K562 (cell line): ENCODE measurements at regions not wholly inside any gene's neighbourhood (a gene's known extent, or its start where the extent isn't known, plus 50 kb on each side); places are given as distances from the start of the nearest gene placed in this dataset.
A peak's percentile ranks its signal among the peaks of the same experiment; 100 is the strongest.

Experiments
- BRD9 ChIP-seq: fragments of 450-650 bp; IDR thresholded peaks from 2 replicates; pipeline ENCODE4 v1.6.1; 2018; ENCODE audit warnings: low read depth; ENCODE audit not compliant: partially characterized antibody
- CBX1 ChIP-seq: sonication (generic); IDR thresholded peaks from 2 replicates; pipeline ENCODE4 v1.6.1; 2016; ENCODE audit warnings: antibody characterized with exemption, low read depth, mild to moderate bottlenecking
- EWSR1 ChIP-seq: fragments of 450-650 bp; IDR thresholded peaks from 2 replicates; pipeline ENCODE4 v1.6.1; 2018; ENCODE audit warnings: borderline replicate concordance, mild to moderate bottlenecking, low read depth, moderate library complexity; ENCODE audit not compliant: partially characterized antibody
- GATA2 ChIP-seq: sonication (generic); formaldehyde crosslinking; IDR thresholded peaks from 2 replicates; pipeline ENCODE4 v1.4.0; 2020; ENCODE audit warnings: mild to moderate bottlenecking, missing genetic modification reagents
- HMGN3 ChIP-seq: IDR thresholded peaks from 2 replicates; pipeline ENCODE4 v1.6.1; 2011; ENCODE audit warnings: borderline replicate concordance, low read depth, mild to moderate bottlenecking, mixed read lengths, low read length; ENCODE audit not compliant: insufficient read length; ENCODE audit errors: extremely low read depth
- IFI16 ChIP-seq: fragments of 250-450 bp; sonication (Bioruptor Pico); IDR thresholded peaks from 2 replicates; pipeline ENCODE4 v2.1.2; 2022; ENCODE audit warnings: mild to moderate bottlenecking, inconsistent platforms
- NFIX ChIP-seq: fragments of 250-450 bp; sonication (Bioruptor Pico); IDR thresholded peaks from 2 replicates; pipeline ENCODE4 v1.4.0; 2020; ENCODE audit warnings: low read depth, mild to moderate bottlenecking, moderate library complexity
- POLR2H ChIP-seq: IDR thresholded peaks from 2 replicates; pipeline ENCODE4 v1.6.1; 2016; ENCODE audit warnings: missing genetic modification characterization, low read depth, mild to moderate bottlenecking, control low read depth, missing compliant biosample characterization, moderate library complexity
- RB1 ChIP-seq: fragments of 450-650 bp; IDR thresholded peaks from 2 replicates; pipeline ENCODE4 v1.6.1; 2017; ENCODE audit warnings: low read depth, mild to moderate bottlenecking
- SNAPC5 ChIP-seq: fragments of 250-450 bp; sonication (Bioruptor Pico); IDR thresholded peaks from 2 replicates; pipeline ENCODE4 v1.8.0; 2021; ENCODE audit warnings: moderate library complexity, mild to moderate bottlenecking, inconsistent platforms
- SOX6 ChIP-seq: fragments of 450-650 bp; IDR thresholded peaks from 2 replicates; pipeline ENCODE4 v1.6.1; 2014; ENCODE audit warnings: mild to moderate bottlenecking
- SP1 ChIP-seq: sonication (generic); formaldehyde crosslinking; IDR thresholded peaks from 2 replicates; pipeline ENCODE4 v1.8.1; 2022; ENCODE audit warnings: mild to moderate bottlenecking, missing genetic modification reagents
- TCF15 ChIP-seq: fragments of 250-450 bp; sonication (Bioruptor Pico); IDR thresholded peaks from 2 replicates; pipeline ENCODE4 v1.8.0; 2022; ENCODE audit warnings: moderate library complexity, mild to moderate bottlenecking, inconsistent platforms
- TCF3 ChIP-seq: sonication (generic); formaldehyde crosslinking; IDR thresholded peaks from 2 replicates; pipeline ENCODE4 v1.4.0; 2020; ENCODE audit warnings: mild to moderate bottlenecking, missing genetic modification reagents
- XRCC3 ChIP-seq: fragments of 450-650 bp; IDR thresholded peaks from 2 replicates; pipeline ENCODE4 v1.6.1; 2017; ENCODE audit warnings: mild to moderate bottlenecking, moderate library complexity
- TF ChIP-seq, protein P1 (sequence below), 2 experiments: fragments of 450-650 bp; IDR thresholded peaks; 2 replicates each; pipeline ENCODE4 v1.6.1; 2016; ENCODE audit warnings: mild to moderate bottlenecking in 2 of 2, borderline replicate concordance in 1 of 2, low read depth in 1 of 2, moderate library complexity in 1 of 2
- TF ChIP-seq, protein P2 (sequence below): sonication (generic); formaldehyde crosslinking; IDR thresholded peaks from 2 replicates; pipeline ENCODE4 v1.8.1; 2023; ENCODE audit warnings: mild to moderate bottlenecking, missing genetic modification reagents
- TF ChIP-seq, protein P3 (sequence below): sonication (generic); formaldehyde crosslinking; IDR thresholded peaks from 2 replicates; pipeline ENCODE4 v1.5.0; 2020; ENCODE audit warnings: missing genetic modification reagents

- TF ChIP-seq, protein P1, sequence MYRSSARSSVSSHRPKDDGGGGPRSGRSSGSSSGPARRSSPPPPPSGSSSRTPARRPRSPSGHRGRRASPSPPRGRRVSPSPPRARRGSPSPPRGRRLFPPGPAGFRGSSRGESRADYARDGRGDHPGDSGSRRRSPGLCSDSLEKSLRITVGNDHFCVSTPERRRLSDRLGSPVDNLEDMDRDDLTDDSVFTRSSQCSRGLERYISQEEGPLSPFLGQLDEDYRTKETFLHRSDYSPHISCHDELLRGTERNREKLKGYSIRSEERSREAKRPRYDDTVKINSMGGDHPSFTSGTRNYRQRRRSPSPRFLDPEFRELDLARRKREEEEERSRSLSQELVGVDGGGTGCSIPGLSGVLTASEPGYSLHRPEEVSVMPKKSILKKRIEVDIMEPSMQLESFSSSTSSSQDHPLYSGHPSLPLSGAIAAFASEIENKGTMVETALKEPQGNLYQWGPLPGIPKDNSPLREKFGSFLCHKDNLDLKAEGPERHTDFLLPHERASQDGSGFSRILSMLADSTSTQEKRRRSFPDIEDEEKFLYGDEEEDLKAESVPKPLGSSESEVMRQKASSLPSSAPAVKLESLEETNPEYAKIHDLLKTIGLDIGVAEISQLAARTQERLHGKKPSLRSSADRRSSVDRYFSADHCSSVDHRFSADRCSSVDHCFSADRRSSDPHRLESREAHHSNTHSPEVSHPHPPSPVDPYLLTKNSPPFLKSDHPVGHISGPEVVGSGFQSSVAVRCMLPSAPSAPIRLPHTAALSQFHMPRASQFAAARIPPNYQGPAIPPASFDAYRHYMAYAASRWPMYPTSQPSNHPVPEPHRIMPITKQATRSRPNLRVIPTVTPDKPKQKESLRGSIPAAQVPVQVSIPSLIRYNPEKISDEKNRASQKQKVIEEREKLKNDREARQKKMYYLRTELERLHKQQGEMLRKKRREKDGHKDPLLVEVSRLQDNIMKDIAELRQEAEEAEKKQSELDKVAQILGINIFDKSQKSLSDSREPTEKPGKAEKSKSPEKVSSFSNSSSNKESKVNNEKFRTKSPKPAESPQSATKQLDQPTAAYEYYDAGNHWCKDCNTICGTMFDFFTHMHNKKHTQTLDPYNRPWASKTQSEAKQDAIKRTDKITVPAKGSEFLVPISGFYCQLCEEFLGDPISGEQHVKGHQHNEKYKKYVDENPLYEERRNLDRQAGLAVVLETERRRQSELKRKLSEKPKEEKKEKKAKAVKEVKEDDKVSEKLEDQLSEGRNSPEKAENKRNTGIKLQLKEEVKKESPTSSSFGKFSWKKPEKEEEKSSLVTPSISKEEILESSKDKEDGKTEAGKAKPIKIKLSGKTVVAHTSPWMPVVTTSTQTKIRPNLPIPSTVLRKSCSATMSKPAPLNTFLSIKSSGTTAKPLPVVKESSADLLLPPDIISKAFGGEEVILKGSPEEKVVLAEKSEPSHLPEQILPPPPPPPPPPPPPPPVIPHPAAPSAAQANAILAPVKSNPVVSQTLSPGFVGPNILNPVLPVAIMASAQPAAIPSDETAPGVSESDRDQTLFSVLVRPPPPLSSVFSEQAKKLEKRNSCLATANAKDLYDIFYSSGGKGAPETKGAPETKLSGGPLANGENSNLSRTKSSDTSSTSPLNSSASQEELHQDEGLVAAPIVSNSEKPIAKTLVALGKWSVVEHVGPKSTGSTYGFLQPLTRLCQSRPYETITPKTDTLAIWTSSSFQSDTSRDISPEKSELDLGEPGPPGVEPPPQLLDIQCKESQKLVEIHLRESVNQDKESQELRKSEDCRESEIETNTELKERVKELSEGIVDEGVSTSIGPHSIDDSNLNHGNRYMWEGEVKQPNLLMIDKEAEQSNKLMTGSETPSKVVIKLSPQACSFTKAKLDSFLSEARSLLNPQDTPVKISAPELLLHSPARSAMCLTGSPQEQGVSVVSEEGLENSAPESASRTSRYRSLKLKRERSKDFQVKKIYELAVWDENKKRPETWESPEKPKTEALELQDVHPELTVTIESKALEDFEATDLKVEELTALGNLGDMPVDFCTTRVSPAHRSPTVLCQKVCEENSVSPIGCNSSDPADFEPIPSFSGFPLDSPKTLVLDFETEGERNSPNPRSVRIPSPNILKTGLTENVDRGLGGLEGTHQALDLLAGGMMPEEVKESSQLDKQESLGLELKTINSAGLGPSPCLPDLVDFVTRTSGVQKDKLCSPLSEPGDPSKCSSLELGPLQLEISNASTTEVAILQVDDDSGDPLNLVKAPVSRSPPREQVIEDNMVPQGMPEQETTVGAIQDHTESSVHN (IDR thresholded peaks at IDR 0.05; ENCODE audit: borderline replicate concordance in 1 of 2, low read depth in 1 of 2): no peak
- TF ChIP-seq EWSR1 (no peak), HMGN3 (no peak), SP1 (peak; percentile 43), GATA2 (CRISPR knock-in tag) (no peak), SNAPC5 (CRISPR knock-in tag) (no peak), CBX1 (peak; percentile 28; the same call in 1 of the 2 replicates), SOX6 (no peak; the same call in 1 of the 2 replicates), RB1 (0 out of 2 replicates have a peak, but pooled peaks have one; percentile 10), BRD9 (peak; percentile 76), TCF15 (no peak; the same call in 1 of the 2 replicates), NFIX (CRISPR knock-in tag) (no peak), IFI16 (CRISPR knock-in tag) (no peak), TCF3 (CRISPR knock-in tag) (no peak), POLR2H (tag) (peak; percentile 99), XRCC3 (no peak)
- TF ChIP-seq, protein P2, sequence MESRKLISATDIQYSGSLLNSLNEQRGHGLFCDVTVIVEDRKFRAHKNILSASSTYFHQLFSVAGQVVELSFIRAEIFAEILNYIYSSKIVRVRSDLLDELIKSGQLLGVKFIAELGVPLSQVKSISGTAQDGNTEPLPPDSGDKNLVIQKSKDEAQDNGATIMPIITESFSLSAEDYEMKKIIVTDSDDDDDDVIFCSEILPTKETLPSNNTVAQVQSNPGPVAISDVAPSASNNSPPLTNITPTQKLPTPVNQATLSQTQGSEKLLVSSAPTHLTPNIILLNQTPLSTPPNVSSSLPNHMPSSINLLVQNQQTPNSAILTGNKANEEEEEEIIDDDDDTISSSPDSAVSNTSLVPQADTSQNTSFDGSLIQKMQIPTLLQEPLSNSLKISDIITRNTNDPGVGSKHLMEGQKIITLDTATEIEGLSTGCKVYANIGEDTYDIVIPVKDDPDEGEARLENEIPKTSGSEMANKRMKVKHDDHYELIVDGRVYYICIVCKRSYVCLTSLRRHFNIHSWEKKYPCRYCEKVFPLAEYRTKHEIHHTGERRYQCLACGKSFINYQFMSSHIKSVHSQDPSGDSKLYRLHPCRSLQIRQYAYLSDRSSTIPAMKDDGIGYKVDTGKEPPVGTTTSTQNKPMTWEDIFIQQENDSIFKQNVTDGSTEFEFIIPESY: peak; percentile 40; the same call in 1 of the 2 replicates
- TF ChIP-seq, protein P3, sequence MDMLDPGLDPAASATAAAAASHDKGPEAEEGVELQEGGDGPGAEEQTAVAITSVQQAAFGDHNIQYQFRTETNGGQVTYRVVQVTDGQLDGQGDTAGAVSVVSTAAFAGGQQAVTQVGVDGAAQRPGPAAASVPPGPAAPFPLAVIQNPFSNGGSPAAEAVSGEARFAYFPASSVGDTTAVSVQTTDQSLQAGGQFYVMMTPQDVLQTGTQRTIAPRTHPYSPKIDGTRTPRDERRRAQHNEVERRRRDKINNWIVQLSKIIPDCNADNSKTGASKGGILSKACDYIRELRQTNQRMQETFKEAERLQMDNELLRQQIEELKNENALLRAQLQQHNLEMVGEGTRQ (CRISPR knock-in tag): peak; percentile 88
These were observed 83.1 kb downstream of the HHIPL2 start (continued) for GRCh38 chr1:222464841-222465210.
